Liver (tissue), 8 donors: ENCODE measurements at regions not wholly inside any gene's neighbourhood (a gene's known extent, or its start where the extent isn't known, plus 50 kb on each side); places are given as distances from the start of the nearest gene placed in this dataset.

Experiments
- DNase-seq: peaks from one replicate; pipeline ENCODE4 v3.0.0-alpha.2; 2017; ENCODE audit warnings: low spot score
- H3K27ac ChIP-seq, 2 donors: one replicate each; pipeline ENCODE4 v1.7.0; 2013; ENCODE audit warnings: inconsistent platforms in 2 of 2, low read length in 2 of 2, control low read depth in 1 of 2, low read depth in 1 of 2, mild to moderate bottlenecking in 1 of 2
- H3K27me3 ChIP-seq, 4 donors: one replicate each; pipeline versions ENCODE4 v1.6.1 to v1.7.0; 2013; ENCODE audit warnings: low read length in 3 of 4, inconsistent platforms in 1 of 4, mild to moderate bottlenecking in 1 of 4, moderate library complexity in 1 of 4; ENCODE audit not compliant: control insufficient read depth in 4 of 4, insufficient read depth in 4 of 4
- H3K36me3 ChIP-seq, 4 donors: one replicate each; pipeline versions ENCODE4 v1.6.1 to v1.7.0; 2013; ENCODE audit warnings: low read length in 3 of 4, mild to moderate bottlenecking in 3 of 4, low read depth in 1 of 4, moderate library complexity in 1 of 4; ENCODE audit not compliant: control insufficient read depth in 4 of 4, insufficient read depth in 3 of 4
- H3K4me1 ChIP-seq, 4 donors: one replicate each; pipeline versions ENCODE4 v1.6.1 to v1.7.0; 2013; ENCODE audit warnings: low read length in 3 of 4, mild to moderate bottlenecking in 3 of 4, moderate library complexity in 1 of 4; ENCODE audit not compliant: control insufficient read depth in 4 of 4, insufficient read depth in 4 of 4
- H3K4me3 ChIP-seq, 3 donors: one replicate each; pipeline versions ENCODE4 v1.6.1 to v1.7.0; 2013; ENCODE audit warnings: low read length in 3 of 3, control low read depth in 1 of 3, low read depth in 1 of 3, mild to moderate bottlenecking in 1 of 3
- H3K9ac ChIP-seq, 2 donors: one replicate each; pipeline ENCODE4 v1.7.0; 2013; ENCODE audit warnings: low read length in 2 of 2, mild to moderate bottlenecking in 2 of 2, moderate library complexity in 2 of 2, control low read depth in 1 of 2, low read depth in 1 of 2
- H3K9me3 ChIP-seq, 4 donors: one replicate each; pipeline versions ENCODE4 v1.6.1 to v1.7.0; 2013; ENCODE audit warnings: low read length in 3 of 4; ENCODE audit not compliant: control insufficient read depth in 4 of 4
- CTCF ChIP-seq: fragments of 150-350 bp; IDR thresholded peaks from 2 replicates; pipeline ENCODE4 v1.5.1; 2017; ENCODE audit warnings: improper control_type of control experiment, low read depth, low read length; ENCODE audit not compliant: missing input control
- EGR1 ChIP-seq, 2 donors: IDR thresholded peaks; 2 replicates each; pipeline ENCODE4 v1.6.1; 2016 to 2018; ENCODE audit warnings: antibody characterized with exemption in 2 of 2, low read depth in 2 of 2
- FOXA1 ChIP-seq: IDR thresholded peaks from 2 replicates; pipeline ENCODE4 v1.6.1; 2016; ENCODE audit warnings: antibody characterized with exemption
- FOXA2 ChIP-seq: IDR thresholded peaks from 2 replicates; pipeline ENCODE4 v1.6.1; 2016; ENCODE audit warnings: antibody characterized with exemption
- GABPA ChIP-seq, 2 donors: IDR thresholded peaks in 1 of 2; conservative IDR thresholded peaks in 1 of 2; 2 replicates each; pipeline ENCODE4 v1.6.1; 2016; ENCODE audit warnings: antibody characterized with exemption in 2 of 2, mild to moderate bottlenecking in 1 of 2, moderate library complexity in 1 of 2
- HNF4A ChIP-seq, 2 donors: conservative IDR thresholded peaks; 2 replicates each; pipeline ENCODE4 v1.6.1; 2016; ENCODE audit warnings: antibody characterized with exemption in 2 of 2, mild to moderate bottlenecking in 2 of 2
- HNF4G ChIP-seq: IDR thresholded peaks from 2 replicates; pipeline ENCODE4 v1.6.1; 2016; ENCODE audit warnings: antibody characterized with exemption
- JUND ChIP-seq, 2 donors: IDR thresholded peaks; 2 replicates each; pipeline ENCODE4 v1.6.1; 2016; ENCODE audit warnings: antibody characterized with exemption in 2 of 2
- NR2F2 ChIP-seq: IDR thresholded peaks from 2 replicates; pipeline ENCODE4 v1.6.1; 2016; ENCODE audit warnings: antibody characterized with exemption
- RAD21 ChIP-seq, 2 donors: IDR thresholded peaks; 2 replicates each; pipeline ENCODE4 v1.6.1; 2016; ENCODE audit warnings: antibody characterized with exemption in 2 of 2, mild to moderate bottlenecking in 2 of 2
- REST ChIP-seq: IDR thresholded peaks from 2 replicates; pipeline ENCODE4 v1.6.1; 2016; ENCODE audit warnings: antibody characterized with exemption, mild to moderate bottlenecking
- RXRA ChIP-seq, 2 donors: IDR thresholded peaks; 2 replicates each; pipeline ENCODE4 v1.6.1; 2017 to 2018; ENCODE audit warnings: antibody characterized with exemption in 2 of 2, mild to moderate bottlenecking in 1 of 2
- SP1 ChIP-seq: IDR thresholded peaks from 2 replicates; pipeline ENCODE4 v1.6.1; 2018; ENCODE audit warnings: antibody characterized with exemption, mild to moderate bottlenecking
- TAF1 ChIP-seq: conservative IDR thresholded peaks from 2 replicates; pipeline ENCODE4 v1.6.1; 2016; ENCODE audit warnings: antibody characterized with exemption, mild to moderate bottlenecking
- YY1 ChIP-seq: IDR thresholded peaks from 2 replicates; pipeline ENCODE4 v1.6.1; 2016; ENCODE audit warnings: antibody characterized with exemption, mild to moderate bottlenecking
- WGBS: extraction: QIAGEN DNeasy Blood & Tissue Kit; methylation state at CpG from one replicate; pipeline ENCODE4 v1.1.7; 2013; 5-methylcytosine and 5-hydroxymethylcytosine counted together
- TF ChIP-seq, protein P1 (sequence below): IDR thresholded peaks from 2 replicates; pipeline ENCODE4 v1.6.1; 2016; ENCODE audit warnings: antibody characterized with exemption
- TF ChIP-seq, protein P2 (sequence below): IDR thresholded peaks from 2 replicates; pipeline ENCODE4 v1.6.1; 2016; ENCODE audit warnings: antibody characterized with exemption
- donor health status: healthy.
- donor health status: healthy.
- donor health status: healthy.
- donor health status: healthy.
- donor health status: healthy.

- H3K36me3 ChIP-seq, result no peaks in the 10 kb centered on the region
- 86% methylated on average over 3 of the region's 3 CpGs for WGBS
Measured at GRCh38 chr14:98904677-98905076, 367.3 kb downstream of the BCL11B start.

More at GRCh38 chr14:98904677-98905076, 367.3 kb downstream of the BCL11B start:
- H3K9me3 ChIP-seq, result no peaks in the 10 kb centered on the region
- H3K4me1 ChIP-seq, result no peaks in the 10 kb centered on the region
- TF ChIP-seq, protein P1, sequence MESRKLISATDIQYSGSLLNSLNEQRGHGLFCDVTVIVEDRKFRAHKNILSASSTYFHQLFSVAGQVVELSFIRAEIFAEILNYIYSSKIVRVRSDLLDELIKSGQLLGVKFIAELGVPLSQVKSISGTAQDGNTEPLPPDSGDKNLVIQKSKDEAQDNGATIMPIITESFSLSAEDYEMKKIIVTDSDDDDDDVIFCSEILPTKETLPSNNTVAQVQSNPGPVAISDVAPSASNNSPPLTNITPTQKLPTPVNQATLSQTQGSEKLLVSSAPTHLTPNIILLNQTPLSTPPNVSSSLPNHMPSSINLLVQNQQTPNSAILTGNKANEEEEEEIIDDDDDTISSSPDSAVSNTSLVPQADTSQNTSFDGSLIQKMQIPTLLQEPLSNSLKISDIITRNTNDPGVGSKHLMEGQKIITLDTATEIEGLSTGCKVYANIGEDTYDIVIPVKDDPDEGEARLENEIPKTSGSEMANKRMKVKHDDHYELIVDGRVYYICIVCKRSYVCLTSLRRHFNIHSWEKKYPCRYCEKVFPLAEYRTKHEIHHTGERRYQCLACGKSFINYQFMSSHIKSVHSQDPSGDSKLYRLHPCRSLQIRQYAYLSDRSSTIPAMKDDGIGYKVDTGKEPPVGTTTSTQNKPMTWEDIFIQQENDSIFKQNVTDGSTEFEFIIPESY, result no peak
- TF ChIP-seq TAF1, result no peak
- TF ChIP-seq, protein P2, sequence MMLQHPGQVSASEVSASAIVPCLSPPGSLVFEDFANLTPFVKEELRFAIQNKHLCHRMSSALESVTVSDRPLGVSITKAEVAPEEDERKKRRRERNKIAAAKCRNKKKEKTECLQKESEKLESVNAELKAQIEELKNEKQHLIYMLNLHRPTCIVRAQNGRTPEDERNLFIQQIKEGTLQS, result no peak
- no peak for TF ChIP-seq EGR1 (IDR thresholded peaks at IDR 0.05; ENCODE audit: low read depth in 2 of 2)
- no peak for TF ChIP-seq GABPA (IDR thresholded peaks at IDR 0.05 in 1 of 2, conservative IDR thresholded peaks at IDR 0.05 in 1 of 2)
- TF ChIP-seq RXRA (IDR thresholded peaks at IDR 0.05), result no peak
- TF ChIP-seq FOXA2, result no peak
- no peak for TF ChIP-seq HNF4A (conservative IDR thresholded peaks at IDR 0.05)
- no peak for TF ChIP-seq JUND (IDR thresholded peaks at IDR 0.05)
- no peak for TF ChIP-seq REST
- TF ChIP-seq YY1, result no peak
- no peak for TF ChIP-seq CTCF
- no peak for TF ChIP-seq RAD21 (IDR thresholded peaks at IDR 0.05)
- TF ChIP-seq SP1, result no peak
- TF ChIP-seq FOXA1, result no peak
- no peak for TF ChIP-seq HNF4G
- no peak for TF ChIP-seq NR2F2
- no peak overlapping the region for H3K4me3 ChIP-seq
- no peak for DNase-seq
- no peak overlapping the region for H3K27ac ChIP-seq
- no peaks in the 10 kb centered on the region for H3K27me3 ChIP-seq
- no peak overlapping the region for H3K9ac ChIP-seq
